HFFc6 (cell line): ENCODE measurements at regions not wholly inside any gene's neighbourhood (a gene's known extent, or its start where the extent isn't known, plus 50 kb on each side); places are given as distances from the start of the nearest gene placed in this dataset.

ENCODE experiments used
- DNase-seq: peaks from one replicate; pipeline ENCODE4 v3.0.0-alpha.2; 2018
- H3K27ac Mint-ChIP-seq: 2 replicates; pipeline ENCODE4 v1.8.0; 2020; ENCODE audit warnings: mild to moderate bottlenecking, mixed read lengths
- H3K27me3 Mint-ChIP-seq: 2 replicates; pipeline ENCODE4 v1.8.0; 2021; ENCODE audit warnings: mild to moderate bottlenecking, moderate library complexity, mixed read lengths; ENCODE audit not compliant: insufficient read depth
- H3K36me3 Mint-ChIP-seq: 2 replicates; pipeline ENCODE4 v1.8.0; 2021; ENCODE audit warnings: low read depth, mixed read lengths
- H3K4me1 Mint-ChIP-seq: 2 replicates; pipeline ENCODE4 v1.8.0; 2020; ENCODE audit warnings: low read depth, mixed read lengths
- H3K4me3 Mint-ChIP-seq: 2 replicates; pipeline ENCODE4 v1.8.0; 2020; ENCODE audit warnings: mild to moderate bottlenecking, moderate library complexity, mixed read lengths
- H3K9me3 Mint-ChIP-seq: 2 replicates; pipeline ENCODE4 v1.8.0; 2020; ENCODE audit warnings: mild to moderate bottlenecking, mixed read lengths
- TF ChIP-seq, protein P1 (sequence below): fragments of 200-600 bp; sonication (generic); IDR thresholded peaks from 2 replicates; pipeline ENCODE4 v1.5.0; 2021; ENCODE audit warnings: antibody characterized with exemption, mild to moderate bottlenecking

DNA sequence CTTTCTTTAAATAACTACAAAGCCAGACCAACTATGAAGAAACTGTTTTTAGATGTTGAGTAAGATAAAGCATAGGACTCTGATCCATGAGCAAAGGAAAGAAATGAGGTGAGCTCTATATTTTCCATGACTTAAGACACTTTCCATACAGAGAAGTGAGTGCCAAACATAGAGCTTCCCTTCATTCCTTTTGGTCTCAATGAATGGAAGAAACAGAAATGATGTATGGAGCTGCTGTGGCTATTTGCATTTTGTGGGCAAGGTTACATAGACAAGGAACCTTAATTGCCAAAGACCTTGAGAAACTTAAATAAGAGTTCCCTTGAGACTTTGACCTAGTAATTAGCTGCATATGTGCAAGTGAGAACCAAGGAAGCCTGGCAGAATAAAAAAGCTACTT is 1152.2 kb downstream of the XPNPEP1 start:
- no peaks in the 10 kb centered on the region for H3K36me3 Mint-ChIP-seq
- H3K27ac Mint-ChIP-seq: no peak overlapping the region
- no peaks in the 10 kb centered on the region; the same call in 1 of the 2 replicates for H3K9me3 Mint-ChIP-seq
- no peak for DNase-seq
- TF ChIP-seq, protein P1, sequence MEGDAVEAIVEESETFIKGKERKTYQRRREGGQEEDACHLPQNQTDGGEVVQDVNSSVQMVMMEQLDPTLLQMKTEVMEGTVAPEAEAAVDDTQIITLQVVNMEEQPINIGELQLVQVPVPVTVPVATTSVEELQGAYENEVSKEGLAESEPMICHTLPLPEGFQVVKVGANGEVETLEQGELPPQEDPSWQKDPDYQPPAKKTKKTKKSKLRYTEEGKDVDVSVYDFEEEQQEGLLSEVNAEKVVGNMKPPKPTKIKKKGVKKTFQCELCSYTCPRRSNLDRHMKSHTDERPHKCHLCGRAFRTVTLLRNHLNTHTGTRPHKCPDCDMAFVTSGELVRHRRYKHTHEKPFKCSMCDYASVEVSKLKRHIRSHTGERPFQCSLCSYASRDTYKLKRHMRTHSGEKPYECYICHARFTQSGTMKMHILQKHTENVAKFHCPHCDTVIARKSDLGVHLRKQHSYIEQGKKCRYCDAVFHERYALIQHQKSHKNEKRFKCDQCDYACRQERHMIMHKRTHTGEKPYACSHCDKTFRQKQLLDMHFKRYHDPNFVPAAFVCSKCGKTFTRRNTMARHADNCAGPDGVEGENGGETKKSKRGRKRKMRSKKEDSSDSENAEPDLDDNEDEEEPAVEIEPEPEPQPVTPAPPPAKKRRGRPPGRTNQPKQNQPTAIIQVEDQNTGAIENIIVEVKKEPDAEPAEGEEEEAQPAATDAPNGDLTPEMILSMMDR: no peak
- H3K4me1 Mint-ChIP-seq: no peaks in the 10 kb centered on the region; the same call in 1 of the 2 replicates
- no peaks in the 10 kb centered on the region; the same call in 1 of the 2 replicates for H3K27me3 Mint-ChIP-seq
- H3K4me3 Mint-ChIP-seq: no peak overlapping the region

DNA sequence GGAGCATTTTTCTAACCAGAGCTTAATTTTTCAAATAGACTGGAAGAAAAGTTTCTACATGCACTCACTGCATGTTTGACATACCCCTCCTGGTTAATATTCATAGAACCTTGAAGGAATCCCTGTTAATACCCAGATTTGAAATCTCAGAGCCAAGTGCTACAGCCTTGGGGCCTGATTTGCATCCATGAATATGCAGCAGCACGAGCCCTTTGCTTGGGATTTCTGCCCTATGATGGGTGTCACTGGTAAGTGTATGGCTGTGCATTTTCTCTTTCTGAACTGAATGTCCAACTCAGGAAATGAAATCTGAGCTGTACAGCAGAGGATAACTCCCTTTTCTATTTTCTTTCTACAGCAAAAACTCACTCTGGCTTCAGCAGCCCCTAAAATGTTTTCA is 1157.5 kb downstream of the XPNPEP1 start:
- Mint-ChIP-seq H3K27me3 (no peaks in the 10 kb centered on the region; the same call in 1 of the 2 replicates), H3K9me3 (peaks cover 8% of the 10 kb centered on the region; the same call in 1 of the 2 replicates), H3K4me3 (no peak overlapping the region), H3K27ac (no peak overlapping the region), H3K4me1 (no peaks in the 10 kb centered on the region), H3K36me3 (no peaks in the 10 kb centered on the region)
- no peak for DNase-seq
- TF ChIP-seq, protein P1: no peak

DNA sequence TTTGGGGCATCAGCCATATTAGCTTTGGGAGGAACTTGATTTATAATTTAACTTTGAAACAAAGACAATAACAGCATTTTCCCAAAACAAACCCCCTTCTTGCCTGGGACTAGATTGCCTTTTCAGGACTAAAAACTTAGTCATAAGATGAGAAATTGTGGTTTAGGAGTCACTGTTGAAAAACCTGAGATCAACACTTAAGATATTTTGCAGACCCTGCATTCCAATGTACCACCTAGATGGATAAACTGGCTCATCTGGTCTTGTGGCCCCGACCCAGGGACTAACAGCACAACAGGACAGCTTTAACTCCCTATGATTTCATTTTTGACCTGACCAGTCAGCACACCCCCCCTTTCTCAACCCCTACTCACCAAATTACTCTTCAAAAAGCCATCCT is 1165.4 kb downstream of the XPNPEP1 start:
- peaks cover 2% of the 10 kb centered on the region; the same call in 1 of the 2 replicates for H3K27me3 Mint-ChIP-seq
- H3K27ac Mint-ChIP-seq: no peak overlapping the region
- TF ChIP-seq, protein P1: no peak
- H3K9me3 Mint-ChIP-seq: peaks cover 23% of the 10 kb centered on the region
- DNase-seq: no peak
- no peaks in the 10 kb centered on the region for H3K36me3 Mint-ChIP-seq
- no peak overlapping the region for H3K4me3 Mint-ChIP-seq
- H3K4me1 Mint-ChIP-seq: peaks cover 10% of the 10 kb centered on the region; the same call in 1 of the 2 replicates

DNA sequence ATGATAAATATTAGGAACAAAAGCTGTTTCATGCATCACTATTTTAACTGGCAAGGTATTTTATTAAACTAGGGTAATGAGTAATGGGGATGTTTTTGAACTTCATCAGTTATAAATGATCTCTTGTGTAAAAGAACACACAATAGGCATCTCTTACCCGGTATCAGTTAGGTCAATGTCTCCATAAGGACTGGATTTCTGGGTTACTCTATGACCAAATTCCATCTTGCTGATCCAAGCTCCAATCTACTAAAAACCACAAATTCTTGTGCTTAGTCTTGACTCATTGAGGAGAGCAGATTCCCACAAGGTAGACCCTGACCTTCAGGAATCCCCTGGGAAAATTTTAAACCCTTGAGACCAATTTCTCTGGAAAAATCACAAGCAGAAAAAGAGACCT is 1167.7 kb downstream of the XPNPEP1 start:
- TF ChIP-seq, protein P1: no peak
- Mint-ChIP-seq H3K27ac (no peak overlapping the region), H3K4me1 (peaks cover 10% of the 10 kb centered on the region; the same call in 1 of the 2 replicates), H3K27me3 (peaks cover 2% of the 10 kb centered on the region; the same call in 1 of the 2 replicates), H3K9me3 (peaks cover 24% of the 10 kb centered on the region), H3K36me3 (no peaks in the 10 kb centered on the region), H3K4me3 (no peak overlapping the region)
- DNase-seq: no peak

DNA sequence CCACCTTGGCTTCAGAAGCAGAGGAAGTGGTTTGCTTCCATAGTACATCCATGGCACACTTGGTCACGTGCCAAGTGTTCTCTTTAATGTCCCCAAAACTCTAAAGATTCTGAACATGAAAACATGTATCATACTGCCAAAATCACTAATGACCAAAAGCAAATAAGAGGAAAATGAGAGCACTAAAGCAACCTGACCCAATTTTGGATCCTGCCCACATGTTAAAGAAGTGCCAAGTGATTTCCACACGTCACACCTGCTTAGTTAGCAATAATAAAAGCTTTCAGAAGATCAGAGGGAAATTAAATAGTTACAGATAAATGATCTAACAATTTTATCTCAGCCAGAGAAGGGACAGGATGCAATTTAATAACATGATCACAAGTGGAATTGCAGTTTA is 1170.0 kb downstream of the XPNPEP1 start:
- TF ChIP-seq, protein P1: no peak
- H3K4me1 Mint-ChIP-seq: peaks cover 10% of the 10 kb centered on the region; the same call in 1 of the 2 replicates

More for the DNA sequence above, 1170.0 kb downstream of the XPNPEP1 start:
- H3K9me3 Mint-ChIP-seq: peaks cover 24% of the 10 kb centered on the region
- no peak overlapping the region for H3K4me3 Mint-ChIP-seq
- no peaks in the 10 kb centered on the region; the same call in 1 of the 2 replicates for H3K27me3 Mint-ChIP-seq
- H3K36me3 Mint-ChIP-seq: no peaks in the 10 kb centered on the region
- no peak overlapping the region for H3K27ac Mint-ChIP-seq
- DNase-seq: no peak
